CD14-positive monocyte (primary cell): ENCODE measurements at regions not wholly inside any gene's neighbourhood (a gene's known extent, or its start where the extent isn't known, plus 50 kb on each side); places are given as distances from the start of the nearest gene placed in this dataset.

Experiments
- DNase-seq, 3 donors: peaks; one replicate each; pipeline ENCODE4 v3.0.0-alpha.2; 2011 to 2022
- H2AFZ ChIP-seq: 2 replicates; pipeline ENCODE4 v1.6.0; 2012; ENCODE audit warnings: mild to moderate bottlenecking, low read depth, low read length, inconsistent platforms; ENCODE audit not compliant: insufficient read depth, poor library complexity, severe bottlenecking
- H3K27ac ChIP-seq, 2 donors: 1 replicate in 1 of 2; 2 replicates in 1 of 2; pipeline ENCODE4 v1.5.1; 2012 to 2013; ENCODE audit warnings: low read length in 2 of 2, control low read depth in 1 of 2, inconsistent platforms in 1 of 2, low read depth in 1 of 2, mild to moderate bottlenecking in 1 of 2
- H3K27me3 ChIP-seq, 2 donors: one replicate each; pipeline versions ENCODE4 v1.6.0 to v1.6.1; 2011 to 2013; ENCODE audit warnings: low read length in 2 of 2; ENCODE audit not compliant: control insufficient read depth in 2 of 2, insufficient read depth in 2 of 2
- H3K36me3 ChIP-seq, 2 donors: replicated peaks in 1 of 2; 1 replicate in 1 of 2; 2 replicates in 1 of 2; pipeline versions ENCODE4 v1.5.1 to v1.6.1; 2012 to 2013; ENCODE audit warnings: low read length in 2 of 2, control low read depth in 1 of 2, inconsistent platforms in 1 of 2, mild to moderate bottlenecking in 1 of 2; ENCODE audit not compliant: insufficient read depth in 2 of 2, control insufficient read depth in 1 of 2
- H3K4me1 ChIP-seq, 2 donors: 1 replicate in 1 of 2; 2 replicates in 1 of 2; pipeline versions ENCODE4 v1.5.1 to v1.6.1; 2012 to 2013; ENCODE audit warnings: low read length in 2 of 2, control low read depth in 1 of 2, inconsistent platforms in 1 of 2, mild to moderate bottlenecking in 1 of 2, moderate library complexity in 1 of 2; ENCODE audit not compliant: insufficient read depth in 2 of 2, control insufficient read depth in 1 of 2
- H3K4me2 ChIP-seq: replicated peaks from 2 replicates; pipeline ENCODE3; 2012; ENCODE audit warnings: low read length, moderate library complexity, mild to moderate bottlenecking; ENCODE audit not compliant: poor library complexity, severe bottlenecking; ENCODE audit errors: extremely low read depth
- H3K4me3 ChIP-seq, 3 experiments: fragments of 200-600 bp in 1 of 3; sonication (generic) in 1 of 3; replicated peaks in 1 of 3; 1 replicate in 2 of 3; 2 replicates in 1 of 3; pipeline ENCODE4 v1.5.1; 2011 to 2013; ENCODE audit warnings: low read length in 3 of 3, mild to moderate bottlenecking in 3 of 3, control low read depth in 2 of 3, low read depth in 2 of 3, inconsistent platforms in 1 of 3, moderate library complexity in 1 of 3
- H3K79me2 ChIP-seq: 2 replicates; pipeline ENCODE4 v1.6.0; 2012; ENCODE audit warnings: mild to moderate bottlenecking, control low read depth, inconsistent platforms, low read length, moderate library complexity; ENCODE audit not compliant: insufficient read depth
- H3K9ac ChIP-seq: 2 replicates; pipeline ENCODE4 v1.6.0; 2017; ENCODE audit warnings: low read length, mild to moderate bottlenecking; ENCODE audit not compliant: insufficient read depth, poor library complexity, severe bottlenecking
- H3K9me3 ChIP-seq, 2 donors: replicated peaks in 1 of 2; 1 replicate in 1 of 2; 2 replicates in 1 of 2; pipeline versions ENCODE4 v1.5.1 to v1.6.1; 2012 to 2013; ENCODE audit warnings: low read length in 2 of 2, control low read depth in 1 of 2; ENCODE audit not compliant: control insufficient read depth in 1 of 2, insufficient read depth in 1 of 2
- H4K20me1 ChIP-seq: 2 replicates; pipeline ENCODE4 v1.6.0; 2012; ENCODE audit warnings: mild to moderate bottlenecking, low read length, control low read depth, moderate library complexity; ENCODE audit not compliant: insufficient read depth
- H3K27ac Mint-ChIP-seq, 7 donors: one replicate each; pipeline ENCODE4 v1.8.0; 2020; ENCODE audit warnings: mild to moderate bottlenecking in 7 of 7, mixed read lengths in 7 of 7, moderate library complexity in 6 of 7, inconsistent platforms in 2 of 7
- H3K27me3 Mint-ChIP-seq, 3 donors: one replicate each; pipeline ENCODE4 v1.8.0; 2021 to 2022; ENCODE audit warnings: low read depth in 3 of 3, mild to moderate bottlenecking in 3 of 3, mixed read lengths in 3 of 3, moderate library complexity in 3 of 3, inconsistent platforms in 1 of 3
- H3K36me3 Mint-ChIP-seq, 2 donors: one replicate each; pipeline ENCODE4 v1.8.0; 2020; ENCODE audit warnings: mixed read lengths in 2 of 2, inconsistent platforms in 1 of 2, mild to moderate bottlenecking in 1 of 2
- H3K4me1 Mint-ChIP-seq: one replicate; pipeline ENCODE4 v1.8.0; 2020; ENCODE audit warnings: mild to moderate bottlenecking, mixed read lengths
- H3K4me3 Mint-ChIP-seq, 2 donors: one replicate each; pipeline ENCODE4 v1.8.0; 2020; ENCODE audit warnings: mild to moderate bottlenecking in 2 of 2, mixed read lengths in 2 of 2, moderate library complexity in 1 of 2
- H3K9me3 Mint-ChIP-seq, 7 donors: one replicate each; pipeline ENCODE4 v1.8.0; 2020 to 2022; ENCODE audit warnings: mixed read lengths in 7 of 7, mild to moderate bottlenecking in 6 of 7, moderate library complexity in 6 of 7, inconsistent platforms in 2 of 7
- CTCF ChIP-seq: fragments of 200-600 bp; IDR thresholded peaks from one replicate; pipeline ENCODE4 v1.8.0; 2022; ENCODE audit warnings: antibody characterized with exemption, mild to moderate bottlenecking
- WGBS: methylation state at CpG from one replicate; pipeline ENCODE4 v1.1.5; 2013; ENCODE audit warnings: missing lambda C conversion rate; ENCODE audit not compliant: insufficient coverage; 5-methylcytosine and 5-hydroxymethylcytosine counted together
- intact Hi-C, 2 donors: fragments of 100-400 bp; cut with micrococcal nuclease; formaldehyde crosslinking; loops; one replicate each; pipeline versions ENCODE4 v1.15.0 to v1.15.1; 2023

- no peak overlapping the region for H3K4me3 Mint-ChIP-seq
- no CpG with 5 or more reads among the region's 2 CpGs for WGBS
- Histone ChIP-seq H2AFZ (no peak overlapping the region), H3K36me3 (no peaks in the 10 kb centered on the region), H3K9me3 (no peaks in the 10 kb centered on the region), H3K4me1 (peaks cover 8 to 14% of the 10 kb centered on the region in 2 donors), H3K4me3 (no peak overlapping the region), H3K9ac (no peak overlapping the region), H3K4me2 (no peak overlapping the region), H3K79me2 (no peaks in the 10 kb centered on the region), H3K27ac (no peak overlapping the region), H4K20me1 (no peaks in the 10 kb centered on the region), H3K27me3 (no peaks in the 10 kb centered on the region)
- peaks cover 0 to 9% (median 2%) of the 10 kb centered on the region in 7 donors for H3K9me3 Mint-ChIP-seq
- no peak for DNase-seq
- peaks cover 0 to 2% (median 2%) of the 10 kb centered on the region in 3 donors for H3K27me3 Mint-ChIP-seq
- intact Hi-C loops: no loop called here
- H3K36me3 Mint-ChIP-seq: no peaks in the 10 kb centered on the region
- no peak overlapping the region for H3K27ac Mint-ChIP-seq
- TF ChIP-seq CTCF: no peak
- H3K4me1 Mint-ChIP-seq: peaks cover 14% of the 10 kb centered on the region
These were observed 143.9 kb downstream of the PDGFRA start for GRCh38 chr4:54372951-54373350.

GRCh38 chr4:54373718-54374210, 144.7 kb downstream of the PDGFRA start:
- Histone ChIP-seq H3K36me3 (no peaks in the 10 kb centered on the region), H3K27ac (no peak overlapping the region), H3K4me3 (no peak overlapping the region), H3K79me2 (no peaks in the 10 kb centered on the region), H3K4me1 (peaks cover 5 to 7% of the 10 kb centered on the region in 2 donors), H3K4me2 (no peak overlapping the region), H3K9ac (no peak overlapping the region), H3K27me3 (no peaks in the 10 kb centered on the region), H4K20me1 (no peaks in the 10 kb centered on the region), H3K9me3 (no peaks in the 10 kb centered on the region), H2AFZ (no peak overlapping the region)
- DNase-seq: no peak
- H3K36me3 Mint-ChIP-seq: no peaks in the 10 kb centered on the region
- no CpG with 5 or more reads among the region's 4 CpGs for WGBS
- peaks cover 6% of the 10 kb centered on the region for H3K4me1 Mint-ChIP-seq
- H3K27me3 Mint-ChIP-seq: peaks cover 0 to 3% (median 2%) of the 10 kb centered on the region in 3 donors
- no peak overlapping the region for H3K4me3 Mint-ChIP-seq
- TF ChIP-seq CTCF: no peak
- H3K27ac Mint-ChIP-seq: no peak overlapping the region
- intact Hi-C loops: no loop called here
- H3K9me3 Mint-ChIP-seq: peaks cover 0 to 14% (median 0%) of the 10 kb centered on the region in 7 donors
